Testis (tissue), 2 donors: ENCODE measurements at regions not wholly inside any gene's neighbourhood (a gene's known extent, or its start where the extent isn't known, plus 50 kb on each side); places are given as distances from the start of the nearest gene placed in this dataset.

Experiments
- CTCF ChIP-seq, 3 experiments: fragments of 450-650 bp in 2 of 3; fragments of 200-600 bp in 1 of 3; sonication (generic) in 1 of 3; IDR thresholded peaks; one replicate each; pipeline ENCODE4 v1.5.1; 2016 to 2019; ENCODE audit warnings: antibody characterized with exemption in 3 of 3, mild to moderate bottlenecking in 2 of 3, moderate library complexity in 1 of 3
- POLR2A ChIP-seq: fragments of 450-650 bp; IDR thresholded peaks from one replicate; pipeline ENCODE4 v1.6.1; 2017; ENCODE audit warnings: antibody characterized with exemption, mild to moderate bottlenecking, moderate library complexity

GRCh38 chr14:98160901-98161300 lies 1111.1 kb downstream of the BCL11B start:
- TF ChIP-seq CTCF (IDR thresholded peaks at IDR 0.05) (no peak), POLR2A (no peak)
